DOHH2 (cell line): ENCODE measurements at regions not wholly inside any gene's neighbourhood (a gene's known extent, or its start where the extent isn't known, plus 50 kb on each side); places are given as distances from the start of the nearest gene placed in this dataset.

Source experiments
- H3F3A ChIP-seq: fragments of 200-600 bp; sonication (generic), shearing (Covaris generic); 2 replicates; pipeline ENCODE4 v1.6.0; 2016; ENCODE audit warnings: antibody characterized with exemption, mild to moderate bottlenecking; ENCODE audit not compliant: control insufficient read depth, insufficient read depth
- H3K27ac ChIP-seq: fragments of 200-600 bp; sonication (generic); 2 replicates; pipeline ENCODE4 v1.5.1; 2014; ENCODE audit warnings: low read depth, mild to moderate bottlenecking, low read length, moderate library complexity
- H3K27me3 ChIP-seq: fragments of 200-600 bp; sonication (generic); 2 replicates; pipeline ENCODE4 v1.6.1; 2014; ENCODE audit warnings: mild to moderate bottlenecking, low read length, mixed read lengths; ENCODE audit not compliant: control insufficient read depth
- H3K36me3 ChIP-seq: fragments of 200-600 bp; sonication (generic); 2 replicates; pipeline ENCODE4 v1.6.1; 2014; ENCODE audit warnings: mild to moderate bottlenecking, low read length, moderate library complexity, mixed read lengths; ENCODE audit not compliant: control insufficient read depth
- H3K4me1 ChIP-seq: fragments of 200-600 bp; sonication (generic); 2 replicates; pipeline ENCODE4 v1.6.1; 2014; ENCODE audit warnings: mild to moderate bottlenecking, low read length, mixed read lengths; ENCODE audit not compliant: control insufficient read depth
- H3K4me2 ChIP-seq: fragments of 200-600 bp; sonication (generic); 2 replicates; pipeline ENCODE4 v1.6.0; 2014; ENCODE audit warnings: mild to moderate bottlenecking, low read length, moderate library complexity
- H3K4me3 ChIP-seq: fragments of 200-600 bp; sonication (generic); 2 replicates; pipeline ENCODE4 v1.5.1; 2014; ENCODE audit warnings: mild to moderate bottlenecking, low read length, mixed read lengths
- H3K79me2 ChIP-seq: fragments of 200-600 bp; sonication (generic); 2 replicates; pipeline ENCODE4 v1.6.1; 2014; ENCODE audit warnings: mild to moderate bottlenecking, low read length, mixed read lengths; ENCODE audit not compliant: control insufficient read depth
- H3K9me2 ChIP-seq: fragments of 200-600 bp; sonication (generic); replicated peaks from 2 replicates; pipeline ENCODE4 v1.6.1; 2014; ENCODE audit warnings: mild to moderate bottlenecking, low read length, mixed read lengths; ENCODE audit not compliant: control insufficient read depth
- H3K9me3 ChIP-seq: fragments of 200-600 bp; sonication (generic); 2 replicates; pipeline ENCODE4 v1.6.1; 2014; ENCODE audit warnings: antibody characterized with exemption, low read length, mixed read lengths; ENCODE audit not compliant: control insufficient read depth, insufficient read depth
- H4K20me1 ChIP-seq: fragments of 200-600 bp; sonication (generic); 2 replicates; pipeline ENCODE4 v1.6.0; 2014; ENCODE audit warnings: low read depth, mild to moderate bottlenecking, antibody characterized with exemption, low read length, moderate library complexity; ENCODE audit not compliant: control insufficient read depth, insufficient read depth
- CTCF ChIP-seq: fragments of 200-600 bp; sonication (generic); IDR thresholded peaks from one replicate; pipeline ENCODE4 v1.5.1; 2014; ENCODE audit warnings: antibody characterized with exemption, mild to moderate bottlenecking, low read depth, low read length; ENCODE audit not compliant: poor library complexity, severe bottlenecking
- EZH2phosphoT487 ChIP-seq: fragments of 200-600 bp; sonication (generic); IDR thresholded peaks from 2 replicates; pipeline ENCODE4 v1.6.1; 2017; ENCODE audit warnings: borderline replicate concordance, mild to moderate bottlenecking, antibody characterized with exemption, low read length, moderate library complexity, mixed read lengths

- Histone ChIP-seq H3K4me3 (no peak overlapping the region), H4K20me1 (no peaks in the 10 kb centered on the region), H3K27me3 (peaks cover 10% of the 10 kb centered on the region), H3K27ac (no peak overlapping the region), H3K9me2 (no peaks in the 10 kb centered on the region), H3F3A (no peaks in the 10 kb centered on the region), H3K9me3 (no peaks in the 10 kb centered on the region), H3K4me1 (no peaks in the 10 kb centered on the region), H3K4me2 (no peak overlapping the region), H3K79me2 (no peaks in the 10 kb centered on the region), H3K36me3 (no peaks in the 10 kb centered on the region)
- TF ChIP-seq EZH2phosphoT487 = no peak
- no peak for TF ChIP-seq CTCF
These were observed 88.2 kb upstream of the HK2 start for GRCh38 chr2:74745766-74746165.

- Histone ChIP-seq H3K27me3 (peaks cover 10% of the 10 kb centered on the region), H3K4me2 (no peak overlapping the region), H3F3A (no peaks in the 10 kb centered on the region), H3K4me3 (no peak overlapping the region), H3K9me2 (no peaks in the 10 kb centered on the region), H3K36me3 (no peaks in the 10 kb centered on the region), H4K20me1 (no peaks in the 10 kb centered on the region), H3K4me1 (no peaks in the 10 kb centered on the region), H3K27ac (no peak overlapping the region), H3K9me3 (no peaks in the 10 kb centered on the region), H3K79me2 (no peaks in the 10 kb centered on the region)
- TF ChIP-seq EZH2phosphoT487 = no peak
- TF ChIP-seq CTCF = no peak
These were observed 87.4 kb upstream of the HK2 start for GRCh38 chr2:74746480-74746879.

GRCh38 chr2:74747411-74748080 lies 86.4 kb upstream of the HK2 start:
- H3K4me2 ChIP-seq = no peak overlapping the region
- no peaks in the 10 kb centered on the region for H3K9me3 ChIP-seq
- H3K79me2 ChIP-seq = no peaks in the 10 kb centered on the region
- H3K4me1 ChIP-seq = no peaks in the 10 kb centered on the region
- no peaks in the 10 kb centered on the region for H3K36me3 ChIP-seq
- no peaks in the 10 kb centered on the region for H4K20me1 ChIP-seq
- H3K27ac ChIP-seq = no peak overlapping the region
- TF ChIP-seq CTCF = no peak
- TF ChIP-seq EZH2phosphoT487 = no peak
- H3K9me2 ChIP-seq = no peaks in the 10 kb centered on the region
- H3F3A ChIP-seq = no peaks in the 10 kb centered on the region
- no peak overlapping the region for H3K4me3 ChIP-seq
- peaks cover 16% of the 10 kb centered on the region for H3K27me3 ChIP-seq
